ENCODE measurements at regions not wholly inside any gene's neighbourhood (a gene's known extent, or its start where the extent isn't known, plus 50 kb on each side); places are given as distances from the start of the nearest gene placed in this dataset.

DNA sequence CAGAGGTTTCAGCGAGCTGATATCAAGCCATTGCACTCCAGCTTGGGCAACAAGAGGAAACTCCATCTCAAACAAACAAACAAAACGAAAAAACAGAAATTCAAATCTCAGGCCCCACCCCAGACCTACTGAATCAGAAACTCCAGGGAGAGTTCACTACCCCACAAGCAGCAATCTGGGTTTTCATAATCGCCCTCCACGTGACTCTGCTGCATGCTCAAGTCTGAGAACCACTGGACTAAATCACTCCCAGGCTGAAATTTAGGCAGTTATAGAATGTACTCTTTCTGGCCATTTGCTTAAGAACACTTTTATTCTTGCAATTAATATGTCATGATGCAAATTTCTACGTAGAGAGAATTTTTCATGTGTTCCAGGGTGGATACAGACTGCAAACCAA lies 287.3 kb downstream of the USP46 start:
- TF ChIP-seq GABPA (IDR thresholded peaks at IDR 0.05; ENCODE audit: low read depth) (no peak), POLR2AphosphoS5 (IDR thresholded peaks at IDR 0.05; ENCODE audit: low read depth) (no peak), SPI1 (IDR thresholded peaks at IDR 0.05; ENCODE audit: borderline replicate concordance, low read depth) (no peak)
- TF ChIP-seq, protein P1, sequence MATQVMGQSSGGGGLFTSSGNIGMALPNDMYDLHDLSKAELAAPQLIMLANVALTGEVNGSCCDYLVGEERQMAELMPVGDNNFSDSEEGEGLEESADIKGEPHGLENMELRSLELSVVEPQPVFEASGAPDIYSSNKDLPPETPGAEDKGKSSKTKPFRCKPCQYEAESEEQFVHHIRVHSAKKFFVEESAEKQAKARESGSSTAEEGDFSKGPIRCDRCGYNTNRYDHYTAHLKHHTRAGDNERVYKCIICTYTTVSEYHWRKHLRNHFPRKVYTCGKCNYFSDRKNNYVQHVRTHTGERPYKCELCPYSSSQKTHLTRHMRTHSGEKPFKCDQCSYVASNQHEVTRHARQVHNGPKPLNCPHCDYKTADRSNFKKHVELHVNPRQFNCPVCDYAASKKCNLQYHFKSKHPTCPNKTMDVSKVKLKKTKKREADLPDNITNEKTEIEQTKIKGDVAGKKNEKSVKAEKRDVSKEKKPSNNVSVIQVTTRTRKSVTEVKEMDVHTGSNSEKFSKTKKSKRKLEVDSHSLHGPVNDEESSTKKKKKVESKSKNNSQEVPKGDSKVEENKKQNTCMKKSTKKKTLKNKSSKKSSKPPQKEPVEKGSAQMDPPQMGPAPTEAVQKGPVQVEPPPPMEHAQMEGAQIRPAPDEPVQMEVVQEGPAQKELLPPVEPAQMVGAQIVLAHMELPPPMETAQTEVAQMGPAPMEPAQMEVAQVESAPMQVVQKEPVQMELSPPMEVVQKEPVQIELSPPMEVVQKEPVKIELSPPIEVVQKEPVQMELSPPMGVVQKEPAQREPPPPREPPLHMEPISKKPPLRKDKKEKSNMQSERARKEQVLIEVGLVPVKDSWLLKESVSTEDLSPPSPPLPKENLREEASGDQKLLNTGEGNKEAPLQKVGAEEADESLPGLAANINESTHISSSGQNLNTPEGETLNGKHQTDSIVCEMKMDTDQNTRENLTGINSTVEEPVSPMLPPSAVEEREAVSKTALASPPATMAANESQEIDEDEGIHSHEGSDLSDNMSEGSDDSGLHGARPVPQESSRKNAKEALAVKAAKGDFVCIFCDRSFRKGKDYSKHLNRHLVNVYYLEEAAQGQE (IDR thresholded peaks at IDR 0.05; ENCODE audit: insufficient replicate concordance, low read depth): no peak
- TF ChIP-seq, protein P2, sequence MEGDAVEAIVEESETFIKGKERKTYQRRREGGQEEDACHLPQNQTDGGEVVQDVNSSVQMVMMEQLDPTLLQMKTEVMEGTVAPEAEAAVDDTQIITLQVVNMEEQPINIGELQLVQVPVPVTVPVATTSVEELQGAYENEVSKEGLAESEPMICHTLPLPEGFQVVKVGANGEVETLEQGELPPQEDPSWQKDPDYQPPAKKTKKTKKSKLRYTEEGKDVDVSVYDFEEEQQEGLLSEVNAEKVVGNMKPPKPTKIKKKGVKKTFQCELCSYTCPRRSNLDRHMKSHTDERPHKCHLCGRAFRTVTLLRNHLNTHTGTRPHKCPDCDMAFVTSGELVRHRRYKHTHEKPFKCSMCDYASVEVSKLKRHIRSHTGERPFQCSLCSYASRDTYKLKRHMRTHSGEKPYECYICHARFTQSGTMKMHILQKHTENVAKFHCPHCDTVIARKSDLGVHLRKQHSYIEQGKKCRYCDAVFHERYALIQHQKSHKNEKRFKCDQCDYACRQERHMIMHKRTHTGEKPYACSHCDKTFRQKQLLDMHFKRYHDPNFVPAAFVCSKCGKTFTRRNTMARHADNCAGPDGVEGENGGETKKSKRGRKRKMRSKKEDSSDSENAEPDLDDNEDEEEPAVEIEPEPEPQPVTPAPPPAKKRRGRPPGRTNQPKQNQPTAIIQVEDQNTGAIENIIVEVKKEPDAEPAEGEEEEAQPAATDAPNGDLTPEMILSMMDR (IDR thresholded peaks at IDR 0.05; ENCODE audit: insufficient read depth, low read length): no peak
- DNase-seq (ENCODE audit: low read depth in 1 of 2, low spot score in 1 of 2): no peak
- no peak overlapping the region for H3K27ac ChIP-seq (replicated peaks)
- H3K27me3 ChIP-seq (ENCODE audit: insufficient read depth, poor library complexity, severe bottlenecking): no peaks in the 10 kb centered on the region
- no peak overlapping the region for H3K4me3 ChIP-seq (replicated peaks; ENCODE audit: insufficient read depth, low read length)

DNA sequence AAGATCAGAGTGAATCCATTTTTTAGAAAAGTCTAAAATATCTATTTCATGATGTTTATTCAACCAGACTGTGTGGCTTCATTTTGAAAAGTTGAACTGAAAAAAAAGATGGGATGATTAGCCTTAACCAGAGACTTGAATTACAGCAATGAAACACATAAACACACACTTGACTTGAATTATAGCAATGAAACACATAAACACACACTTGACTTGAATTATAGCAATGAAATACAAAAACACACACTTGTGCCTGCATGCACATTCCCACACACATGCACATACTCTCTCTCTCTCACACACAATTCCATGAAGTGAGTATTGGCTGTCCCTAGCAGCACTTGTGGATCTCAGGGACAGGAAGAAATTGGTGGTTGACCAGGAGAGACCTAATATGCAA lies 286.8 kb downstream of the USP46 start:
- no peaks in the 10 kb centered on the region for H3K27me3 ChIP-seq (ENCODE audit: insufficient read depth, poor library complexity, severe bottlenecking)
- H3K4me3 ChIP-seq (replicated peaks; ENCODE audit: insufficient read depth, low read length): no peak overlapping the region
- TF ChIP-seq SPI1 (IDR thresholded peaks at IDR 0.05; ENCODE audit: borderline replicate concordance, low read depth) (no peak), GABPA (IDR thresholded peaks at IDR 0.05; ENCODE audit: low read depth) (no peak), POLR2AphosphoS5 (IDR thresholded peaks at IDR 0.05; ENCODE audit: low read depth) (no peak)
- TF ChIP-seq, protein P2 (IDR thresholded peaks at IDR 0.05; ENCODE audit: insufficient read depth, low read length): no peak
- TF ChIP-seq, protein P1 (IDR thresholded peaks at IDR 0.05; ENCODE audit: insufficient replicate concordance, low read depth): no peak
- H3K27ac ChIP-seq (replicated peaks): no peak overlapping the region
- no peak for DNase-seq (ENCODE audit: low read depth in 1 of 2, low spot score in 1 of 2)

DNA sequence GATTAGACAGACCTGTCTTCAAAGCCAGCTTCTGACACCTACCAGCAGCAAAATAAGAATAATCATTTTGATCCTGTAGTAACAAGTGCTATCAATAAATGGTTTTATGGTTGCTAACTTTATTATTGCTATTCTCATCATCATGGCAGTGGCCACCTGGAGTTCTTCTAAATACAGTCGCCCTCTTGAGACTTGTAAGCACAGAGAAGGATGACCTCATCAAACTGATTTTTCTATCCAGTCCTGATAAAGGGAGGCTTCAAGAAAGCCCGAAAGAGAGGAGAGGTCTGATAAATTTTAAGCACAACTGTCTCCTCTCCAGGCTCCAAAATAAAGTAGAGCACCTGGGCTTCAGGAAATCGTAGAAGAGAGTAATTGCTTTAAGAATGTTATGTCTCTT lies 286.4 kb downstream of the USP46 start:
- H3K27me3 ChIP-seq (ENCODE audit: insufficient read depth, poor library complexity, severe bottlenecking): no peaks in the 10 kb centered on the region
- no peak overlapping the region for H3K4me3 ChIP-seq (replicated peaks; ENCODE audit: insufficient read depth, low read length)
- H3K27ac ChIP-seq (replicated peaks): no peak overlapping the region

More for the DNA sequence above, 286.4 kb downstream of the USP46 start:
- no peak for TF ChIP-seq SPI1 (IDR thresholded peaks at IDR 0.05; ENCODE audit: borderline replicate concordance, low read depth)
- TF ChIP-seq, protein P2 (IDR thresholded peaks at IDR 0.05; ENCODE audit: insufficient read depth, low read length): no peak
- TF ChIP-seq GABPA (IDR thresholded peaks at IDR 0.05; ENCODE audit: low read depth): no peak
- TF ChIP-seq, protein P1 (IDR thresholded peaks at IDR 0.05; ENCODE audit: insufficient replicate concordance, low read depth): no peak
- no peak for TF ChIP-seq POLR2AphosphoS5 (IDR thresholded peaks at IDR 0.05; ENCODE audit: low read depth)
- no peak for DNase-seq (ENCODE audit: low read depth in 1 of 2, low spot score in 1 of 2)
